ENCODE measurements at regions not wholly inside any gene's neighbourhood (a gene's known extent, or its start where the extent isn't known, plus 50 kb on each side); places are given as distances from the start of the nearest gene placed in this dataset.

DNA sequence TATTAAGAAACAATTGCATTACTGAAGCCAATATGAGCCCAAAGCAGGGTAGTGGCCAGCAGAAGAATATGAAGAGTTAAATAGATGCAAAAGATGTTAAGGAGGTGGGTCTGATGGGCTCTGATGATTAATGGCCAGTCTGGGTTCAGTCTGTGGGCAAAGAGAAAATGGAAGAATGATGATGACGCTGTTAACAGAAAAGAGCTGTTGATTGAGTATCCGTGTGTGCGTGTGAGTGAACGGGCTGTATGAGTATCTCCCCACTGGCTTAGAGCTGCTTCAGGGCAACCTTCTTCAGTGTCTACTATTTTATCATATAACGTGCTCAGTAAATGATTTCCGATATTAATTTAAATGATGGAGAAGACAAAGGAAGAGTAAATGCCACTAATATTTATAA lies 723.3 kb upstream of the MAP3K7 start:
- Mint-ChIP-seq H3K27ac (no peak overlapping the region), H3K4me1 (no peaks in the 10 kb centered on the region), H3K9me3 (no peaks in the 10 kb centered on the region), H3K36me3 (ENCODE audit: insufficient read depth in 1 of 3, low read depth in 3 of 3) (no peaks in the 10 kb centered on the region), H3K4me3 (no peak overlapping the region), H3K27me3 (ENCODE audit: low read depth) (peaks cover 70% of the 10 kb centered on the region)
- H3K23ac ChIP-seq (ENCODE audit: insufficient read length, low read depth, low read length) = no peak overlapping the region
- H3K9ac ChIP-seq (ENCODE audit: extremely low read depth, insufficient read length, low read length) = no peak overlapping the region
- H2BK120ac ChIP-seq (ENCODE audit: low read depth, low read length, poor library complexity, severe bottlenecking) = no peak overlapping the region
- no peak overlapping the region for H2BK15ac ChIP-seq (ENCODE audit: low read depth, low read length)
- H4K91ac ChIP-seq (ENCODE audit: insufficient read length, low read depth, low read length) = no peak overlapping the region
- H2BK5ac ChIP-seq (ENCODE audit: insufficient read length, low read length) = no peak overlapping the region
- H3K27ac ChIP-seq (ENCODE audit: insufficient read length, low read depth, low read length) = no peak overlapping the region
- no peak overlapping the region for H2AFZ ChIP-seq (ENCODE audit: low read length)
- H3K4me1 ChIP-seq (ENCODE audit: insufficient read depth, low read length) = no peaks in the 10 kb centered on the region
- H3K9me3 ChIP-seq (ENCODE audit: control insufficient read depth, low read depth, low read length) = no peaks in the 10 kb centered on the region
- H3K56ac ChIP-seq (ENCODE audit: insufficient read length, low read depth, low read length) = no peak overlapping the region
- no peak overlapping the region for H2BK12ac ChIP-seq (ENCODE audit: insufficient read length, low read depth, low read length)
- H3K79me2 ChIP-seq (ENCODE audit: insufficient read depth, low read length) = no peaks in the 10 kb centered on the region
- no peak overlapping the region for H4K5ac ChIP-seq (ENCODE audit: insufficient read length, low read depth, low read length)
- H3K18ac ChIP-seq (ENCODE audit: insufficient read length, low read depth, low read length) = no peak overlapping the region
- H3K4ac ChIP-seq (ENCODE audit: low read depth, low read length) = no peak overlapping the region
- no peak overlapping the region for H2BK20ac ChIP-seq (ENCODE audit: low read depth, low read length, poor library complexity, severe bottlenecking)
- no peak overlapping the region for H3T11ph ChIP-seq (ENCODE audit: low read length)
- TF ChIP-seq, protein P1, sequence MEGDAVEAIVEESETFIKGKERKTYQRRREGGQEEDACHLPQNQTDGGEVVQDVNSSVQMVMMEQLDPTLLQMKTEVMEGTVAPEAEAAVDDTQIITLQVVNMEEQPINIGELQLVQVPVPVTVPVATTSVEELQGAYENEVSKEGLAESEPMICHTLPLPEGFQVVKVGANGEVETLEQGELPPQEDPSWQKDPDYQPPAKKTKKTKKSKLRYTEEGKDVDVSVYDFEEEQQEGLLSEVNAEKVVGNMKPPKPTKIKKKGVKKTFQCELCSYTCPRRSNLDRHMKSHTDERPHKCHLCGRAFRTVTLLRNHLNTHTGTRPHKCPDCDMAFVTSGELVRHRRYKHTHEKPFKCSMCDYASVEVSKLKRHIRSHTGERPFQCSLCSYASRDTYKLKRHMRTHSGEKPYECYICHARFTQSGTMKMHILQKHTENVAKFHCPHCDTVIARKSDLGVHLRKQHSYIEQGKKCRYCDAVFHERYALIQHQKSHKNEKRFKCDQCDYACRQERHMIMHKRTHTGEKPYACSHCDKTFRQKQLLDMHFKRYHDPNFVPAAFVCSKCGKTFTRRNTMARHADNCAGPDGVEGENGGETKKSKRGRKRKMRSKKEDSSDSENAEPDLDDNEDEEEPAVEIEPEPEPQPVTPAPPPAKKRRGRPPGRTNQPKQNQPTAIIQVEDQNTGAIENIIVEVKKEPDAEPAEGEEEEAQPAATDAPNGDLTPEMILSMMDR (conservative IDR thresholded peaks at IDR 0.05) = no peak
- H2AK5ac ChIP-seq (ENCODE audit: insufficient read length, low read length) = no peak overlapping the region
- no peaks in the 10 kb centered on the region for H4K20me1 ChIP-seq (ENCODE audit: control insufficient read depth, insufficient read depth, insufficient read length)
- H3K23me2 ChIP-seq (ENCODE audit: insufficient read length, low read depth, low read length, poor library complexity, severe bottlenecking) = no peaks in the 10 kb centered on the region
- H3K14ac ChIP-seq (ENCODE audit: insufficient read depth, low read length) = no peak overlapping the region
- H3K27me3 ChIP-seq (ENCODE audit: insufficient read depth, low read length) = no peaks in the 10 kb centered on the region; the same call in 1 of the 2 replicates
- no peak overlapping the region for H4K8ac ChIP-seq (replicated peaks; ENCODE audit: insufficient read length, low read depth, low read length)
- H3K4me2 ChIP-seq (ENCODE audit: insufficient read depth, insufficient read length, low read length) = no peak overlapping the region
- WGBS (ENCODE audit: extremely low coverage, insufficient read length, low lambda C conversion rate) = no CpG with 5 or more reads among the region's 6 CpGs
- no peaks in the 10 kb centered on the region for H3K79me1 ChIP-seq (ENCODE audit: insufficient read depth, low read depth, low read length, poor library complexity, severe bottlenecking)
- no peak for DNase-seq

Data from H9 (cell line).